ENCODE measurements at regions not wholly inside any gene's neighbourhood (a gene's known extent, or its start where the extent isn't known, plus 50 kb on each side); places are given as distances from the start of the nearest gene placed in this dataset.

DNA sequence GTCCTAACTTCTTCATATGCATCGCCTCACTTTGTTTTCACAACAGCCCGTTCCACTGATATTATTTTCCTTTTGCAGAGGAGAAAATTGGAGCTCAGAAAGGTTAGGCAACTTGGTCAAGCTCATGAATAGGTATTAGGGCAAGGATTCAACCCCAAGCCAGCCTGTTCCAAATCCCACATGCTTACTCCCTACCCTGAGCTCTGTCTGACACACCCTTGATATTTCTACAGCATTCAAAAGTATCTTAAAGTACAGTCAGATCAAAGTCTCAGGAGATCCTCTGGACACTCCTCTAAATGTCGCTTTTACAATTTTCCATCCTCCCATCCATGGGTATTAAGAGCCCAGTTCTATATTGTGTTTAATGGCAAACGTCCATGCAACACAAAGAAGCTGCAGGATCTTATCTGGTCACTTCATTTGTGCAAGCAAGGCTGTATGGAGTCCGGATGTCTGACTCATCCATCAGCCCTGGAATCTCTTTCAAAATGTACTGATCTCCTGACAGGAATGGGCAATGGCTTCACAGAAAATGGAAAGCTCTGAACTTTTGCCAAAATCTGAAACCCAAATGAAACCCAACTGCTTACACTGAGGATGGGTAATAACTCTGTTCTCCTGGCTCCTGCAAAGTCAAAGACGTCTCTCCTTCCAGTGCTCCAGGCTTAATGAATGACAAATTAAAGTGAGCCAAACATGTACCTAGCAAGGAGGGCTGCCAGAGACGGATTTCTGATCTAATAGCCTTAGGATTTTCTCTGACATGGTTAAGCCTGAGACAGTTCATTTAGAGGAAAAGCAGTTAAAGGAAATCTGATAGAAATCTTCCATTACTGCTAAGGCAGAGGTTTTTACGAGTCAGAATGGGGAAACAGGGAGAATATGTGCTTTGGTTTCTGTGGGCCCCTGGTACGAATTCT, 230.9 kb upstream of the RORA start:
- TF ChIP-seq, protein P1, sequence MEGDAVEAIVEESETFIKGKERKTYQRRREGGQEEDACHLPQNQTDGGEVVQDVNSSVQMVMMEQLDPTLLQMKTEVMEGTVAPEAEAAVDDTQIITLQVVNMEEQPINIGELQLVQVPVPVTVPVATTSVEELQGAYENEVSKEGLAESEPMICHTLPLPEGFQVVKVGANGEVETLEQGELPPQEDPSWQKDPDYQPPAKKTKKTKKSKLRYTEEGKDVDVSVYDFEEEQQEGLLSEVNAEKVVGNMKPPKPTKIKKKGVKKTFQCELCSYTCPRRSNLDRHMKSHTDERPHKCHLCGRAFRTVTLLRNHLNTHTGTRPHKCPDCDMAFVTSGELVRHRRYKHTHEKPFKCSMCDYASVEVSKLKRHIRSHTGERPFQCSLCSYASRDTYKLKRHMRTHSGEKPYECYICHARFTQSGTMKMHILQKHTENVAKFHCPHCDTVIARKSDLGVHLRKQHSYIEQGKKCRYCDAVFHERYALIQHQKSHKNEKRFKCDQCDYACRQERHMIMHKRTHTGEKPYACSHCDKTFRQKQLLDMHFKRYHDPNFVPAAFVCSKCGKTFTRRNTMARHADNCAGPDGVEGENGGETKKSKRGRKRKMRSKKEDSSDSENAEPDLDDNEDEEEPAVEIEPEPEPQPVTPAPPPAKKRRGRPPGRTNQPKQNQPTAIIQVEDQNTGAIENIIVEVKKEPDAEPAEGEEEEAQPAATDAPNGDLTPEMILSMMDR (IDR thresholded peaks at IDR 0.05; ENCODE audit: unreplicated experiment), result no peak
- DNase-seq, result no peak
- no TSS peak for BruUV-seq (replicated peaks)
- Mint-ChIP-seq H3K4me1 (ENCODE audit: low read depth, unreplicated experiment) (no peaks in the 10 kb centered on the region), H3K9me3 (ENCODE audit: low read depth, unreplicated experiment) (no peaks in the 10 kb centered on the region), H3K4me3 (ENCODE audit: low read depth, unreplicated experiment) (no peak overlapping the region), H3K36me3 (ENCODE audit: insufficient read depth, unreplicated experiment) (no peaks in the 10 kb centered on the region), H3K27me3 (ENCODE audit: unreplicated experiment) (peaks cover 11% of the 10 kb centered on the region), H3K27ac (ENCODE audit: unreplicated experiment) (no peak overlapping the region)
- intact Hi-C loops (cut with micrococcal nuclease; ENCODE audit: unreplicated experiment), result no loop called here
- CTCF ChIA-PET, result no interaction called here

DNA sequence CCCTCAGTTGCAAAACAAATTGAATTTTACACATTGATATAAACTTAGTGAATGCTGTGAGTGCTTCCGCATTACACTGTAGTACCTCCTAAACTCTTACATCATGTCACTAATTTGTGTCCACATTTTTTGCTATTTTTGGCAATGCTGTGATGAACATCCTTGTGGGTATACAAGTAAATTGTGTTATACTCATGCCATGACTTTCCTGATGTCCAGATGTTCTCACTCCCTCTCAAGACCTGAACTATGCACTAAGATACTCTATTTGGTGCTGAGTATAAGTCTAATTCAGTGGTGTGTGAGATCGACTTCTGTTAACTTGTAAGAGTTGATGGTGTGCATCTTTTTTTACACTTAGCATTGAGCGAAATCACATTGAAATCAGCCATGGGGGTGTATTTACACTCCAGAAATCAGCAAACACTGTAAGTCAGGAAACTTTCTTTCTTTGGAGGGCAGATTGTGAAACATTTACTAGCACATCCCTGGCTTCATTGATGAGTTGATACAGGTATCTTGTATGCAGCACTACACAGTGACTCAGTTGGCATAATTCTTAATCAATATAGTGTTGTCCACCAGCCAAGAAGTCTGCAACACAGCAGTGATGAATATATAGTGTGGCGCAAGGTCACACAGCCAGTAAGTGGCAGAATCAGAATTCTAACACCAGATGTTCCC, 228.1 kb upstream of the RORA start:
- TF ChIP-seq, protein P1 (IDR thresholded peaks at IDR 0.05; ENCODE audit: unreplicated experiment), result no peak
- Mint-ChIP-seq H3K27me3 (ENCODE audit: unreplicated experiment) (peaks cover 29% of the 10 kb centered on the region), H3K9me3 (ENCODE audit: low read depth, unreplicated experiment) (no peaks in the 10 kb centered on the region), H3K36me3 (ENCODE audit: insufficient read depth, unreplicated experiment) (no peaks in the 10 kb centered on the region), H3K4me1 (ENCODE audit: low read depth, unreplicated experiment) (no peaks in the 10 kb centered on the region), H3K27ac (ENCODE audit: unreplicated experiment) (no peak overlapping the region), H3K4me3 (ENCODE audit: low read depth, unreplicated experiment) (no peak overlapping the region)
- intact Hi-C loops (cut with micrococcal nuclease; ENCODE audit: unreplicated experiment), result no loop called here
- CTCF ChIA-PET, result no interaction called here
- no peak for DNase-seq
- BruUV-seq (replicated peaks), result no TSS peak

DNA sequence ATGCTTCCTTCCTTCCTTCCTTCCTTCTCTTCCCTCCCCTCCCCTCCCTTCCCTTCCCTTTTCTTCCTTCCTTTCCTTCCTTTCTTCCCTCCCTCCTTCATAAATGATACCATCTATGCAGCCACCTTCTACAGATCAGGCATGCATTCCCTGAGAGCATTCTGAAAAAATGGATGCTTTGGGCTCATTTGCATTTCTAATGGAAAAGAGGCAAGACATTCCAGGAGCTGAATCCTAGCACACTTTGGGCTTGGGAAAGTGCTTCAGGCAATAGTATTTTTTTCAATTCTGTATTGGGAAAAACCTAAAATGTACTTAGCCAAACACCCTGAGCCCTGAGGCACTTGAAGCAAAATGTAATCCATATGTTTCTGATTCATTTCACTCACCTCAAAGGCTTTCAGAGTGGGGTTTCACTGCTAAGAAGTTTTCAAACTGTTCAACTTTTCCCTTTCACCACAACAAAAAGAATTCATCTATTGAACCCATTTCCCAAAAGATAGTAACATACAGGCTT, 220.1 kb upstream of the RORA start:
- Mint-ChIP-seq H3K27me3 (ENCODE audit: unreplicated experiment) (peaks cover 36% of the 10 kb centered on the region), H3K9me3 (ENCODE audit: low read depth, unreplicated experiment) (peaks cover 4% of the 10 kb centered on the region), H3K4me3 (ENCODE audit: low read depth, unreplicated experiment) (no peak overlapping the region), H3K4me1 (ENCODE audit: low read depth, unreplicated experiment) (no peaks in the 10 kb centered on the region), H3K27ac (ENCODE audit: unreplicated experiment) (no peak overlapping the region), H3K36me3 (ENCODE audit: insufficient read depth, unreplicated experiment) (no peaks in the 10 kb centered on the region)
- intact Hi-C loops (cut with micrococcal nuclease; ENCODE audit: unreplicated experiment), result no loop called here
- CTCF ChIA-PET, result no interaction called here
- BruUV-seq (replicated peaks), result no TSS peak
- DNase-seq, result no peak
- TF ChIP-seq, protein P1 (IDR thresholded peaks at IDR 0.05; ENCODE audit: unreplicated experiment), result no peak

DNA sequence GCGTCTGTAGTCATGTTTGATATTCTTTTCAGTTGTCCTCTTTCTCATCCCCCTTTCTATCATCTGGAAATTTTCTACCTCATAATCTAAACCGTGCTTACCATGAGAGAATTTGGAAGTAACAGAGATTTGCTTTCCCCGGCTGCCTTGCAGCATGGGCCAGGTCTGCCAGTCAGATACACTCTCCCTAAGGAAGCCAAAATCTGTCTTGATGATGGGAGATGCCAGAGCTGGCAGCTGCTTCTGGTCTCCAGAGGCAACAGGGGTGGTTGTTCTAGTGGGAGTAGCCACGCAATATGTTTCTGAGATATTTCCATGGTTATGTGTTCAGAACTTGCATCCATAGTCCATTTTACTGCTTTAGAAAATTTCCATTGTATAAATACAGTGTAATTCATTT, 218.9 kb upstream of the RORA start:
- Mint-ChIP-seq H3K36me3 (ENCODE audit: insufficient read depth, unreplicated experiment) (no peaks in the 10 kb centered on the region), H3K27ac (ENCODE audit: unreplicated experiment) (no peak overlapping the region), H3K9me3 (ENCODE audit: low read depth, unreplicated experiment) (peaks cover 6% of the 10 kb centered on the region), H3K4me3 (ENCODE audit: low read depth, unreplicated experiment) (no peak overlapping the region), H3K4me1 (ENCODE audit: low read depth, unreplicated experiment) (no peaks in the 10 kb centered on the region), H3K27me3 (ENCODE audit: unreplicated experiment) (peaks cover 30% of the 10 kb centered on the region)
- intact Hi-C loops (cut with micrococcal nuclease; ENCODE audit: unreplicated experiment), result no loop called here
- BruUV-seq (replicated peaks), result no TSS peak
- TF ChIP-seq, protein P1 (IDR thresholded peaks at IDR 0.05; ENCODE audit: unreplicated experiment), result no peak
- CTCF ChIA-PET, result no interaction called here
- DNase-seq, result no peak

Data from Calu3 (cell line).